Stimulated activated naive CD4-positive, alpha-beta T cell (primary cell): ENCODE measurements at regions not wholly inside any gene's neighbourhood (a gene's known extent, or its start where the extent isn't known, plus 50 kb on each side); places are given as distances from the start of the nearest gene placed in this dataset.

Experiments
- DNase-seq, 6 experiments: peaks; one replicate each; lab custom pipeline; 2025; lab: John Stamatoyannopoulos, UW

GRCh38 chr18:73315381-73315780, 447.6 kb upstream of the NETO1 start:
- DNase-seq = no peak

GRCh38 chr18:73313476-73313875, 445.7 kb upstream of the NETO1 start:
- no peak for DNase-seq

GRCh38 chr18:73296686-73297085, 428.9 kb upstream of the NETO1 start:
- no peak for DNase-seq

- no peak for DNase-seq
These were observed 424.4 kb upstream of the NETO1 start for GRCh38 chr18:73292156-73292555.

GRCh38 chr18:73288813-73289212, 421.0 kb upstream of the NETO1 start:
- no peak for DNase-seq

- DNase-seq = no peak
These were observed 418.8 kb upstream of the NETO1 start for GRCh38 chr18:73286584-73286983.

- no peak for DNase-seq
These were observed 416.0 kb upstream of the NETO1 start for GRCh38 chr18:73283788-73284187.

GRCh38 chr18:73283032-73283431, 415.2 kb upstream of the NETO1 start:
- no peak for DNase-seq

GRCh38 chr18:73279498-73279897, 411.7 kb upstream of the NETO1 start:
- DNase-seq = no peak

- no peak for DNase-seq
These were observed 407.2 kb upstream of the NETO1 start for GRCh38 chr18:73274812-73275621.

GRCh38 chr18:73270920-73271634, 403.3 kb upstream of the NETO1 start:
- DNase-seq = no peak

GRCh38 chr18:73264562-73264921, 396.8 kb upstream of the NETO1 start:
- no peak for DNase-seq

- DNase-seq = no peak
These were observed 394.1 kb upstream of the NETO1 start for GRCh38 chr18:73261923-73262322.

GRCh38 chr18:73261243-73261642, 393.5 kb upstream of the NETO1 start:
- no peak for DNase-seq

- DNase-seq = no peak
These were observed 390.7 kb upstream of the NETO1 start for GRCh38 chr18:73258375-73259087.

GRCh38 chr18:73254564-73254963, 386.8 kb upstream of the NETO1 start:
- DNase-seq = no peak

- DNase-seq = no peak
These were observed 381.2 kb upstream of the NETO1 start for GRCh38 chr18:73249030-73249429.

- no peak for DNase-seq
These were observed 379.0 kb upstream of the NETO1 start for GRCh38 chr18:73246763-73247162.

GRCh38 chr18:73245345-73245744, 377.6 kb upstream of the NETO1 start:
- DNase-seq = no peak

GRCh38 chr18:73244401-73244800, 376.6 kb upstream of the NETO1 start:
- DNase-seq = no peak

- no peak for DNase-seq
These were observed 373.1 kb upstream of the NETO1 start for GRCh38 chr18:73240899-73241298.

GRCh38 chr18:73235921-73236320, 368.1 kb upstream of the NETO1 start:
- no peak for DNase-seq

GRCh38 chr18:73235491-73235890, 367.7 kb upstream of the NETO1 start:
- no peak for DNase-seq
